ENCODE measurements at regions not wholly inside any gene's neighbourhood (a gene's known extent, or its start where the extent isn't known, plus 50 kb on each side); places are given as distances from the start of the nearest gene placed in this dataset.

GRCh38 chr20:39309458-39309857 lies 347.3 kb downstream of the DHX35 start:
- Mint-ChIP-seq H3K27ac (no peak overlapping the region), H3K4me1 (peaks cover 20% of the 10 kb centered on the region), H3K9me3 (peaks cover 16% of the 10 kb centered on the region), H3K36me3 (ENCODE audit: low read depth) (peaks cover 10% of the 10 kb centered on the region), H3K27me3 (ENCODE audit: insufficient read depth, low read depth, poor library complexity) (no peaks in the 10 kb centered on the region), H3K4me3 (no peak overlapping the region)
- Histone ChIP-seq H3K4me3 (no peak overlapping the region), H3F3A (replicated peaks; ENCODE audit: low read depth) (no peaks in the 10 kb centered on the region), H3K9me2 (ENCODE audit: insufficient read depth) (peaks cover 6% of the 10 kb centered on the region; the same call in 1 of the 2 replicates), H2AFZ (no peak overlapping the region), H3K36me3 (ENCODE audit: insufficient read depth) (peaks cover 3% of the 10 kb centered on the region; the same call in 1 of the 2 replicates), H3K4me2 (no peak overlapping the region), H3K79me2 (replicated peaks; ENCODE audit: insufficient read depth) (no peaks in the 10 kb centered on the region), H3K27ac (ENCODE audit: low read depth) (no peak overlapping the region), H3K27me3 (ENCODE audit: insufficient read depth) (no peaks in the 10 kb centered on the region), H3K4me1 (ENCODE audit: insufficient read depth) (peaks cover 8% of the 10 kb centered on the region), H4K20me1 (replicated peaks; ENCODE audit: insufficient read depth) (no peaks in the 10 kb centered on the region)
- no peak for DNase-seq (ENCODE audit: low spot score)
- no peak for TF ChIP-seq JUNB (IDR thresholded peaks at IDR 0.05; ENCODE audit: unreplicated experiment)
- TF ChIP-seq REST (IDR thresholded peaks at IDR 0.05; ENCODE audit: unreplicated experiment): no peak
- TF ChIP-seq ZNF331 (CRISPR knock-in tag; IDR thresholded peaks at IDR 0.05; ENCODE audit: low read depth): no peak
- TF ChIP-seq NANOG (IDR thresholded peaks at IDR 0.05; ENCODE audit: borderline replicate concordance): no peak
- TF ChIP-seq ZNF114 (CRISPR knock-in tag; IDR thresholded peaks at IDR 0.05): no peak
- no peak for TF ChIP-seq POLR2AphosphoS5 (IDR thresholded peaks at IDR 0.05; ENCODE audit: low read depth)
- no peak for TF ChIP-seq ZNF462 (CRISPR knock-in tag; IDR thresholded peaks at IDR 0.05)
- no peak for TF ChIP-seq CREB1 (CRISPR knock-in tag; IDR thresholded peaks at IDR 0.05; ENCODE audit: low read depth)
- no peak for TF ChIP-seq STAT1 (IDR thresholded peaks at IDR 0.05; ENCODE audit: unreplicated experiment)
- no peak for TF ChIP-seq EZH2 (IDR thresholded peaks at IDR 0.05; ENCODE audit: low read depth, unreplicated experiment)
- TF ChIP-seq CTCF (conservative IDR thresholded peaks at IDR 0.05; ENCODE audit: low read depth in 2 of 2): no peak
- TF ChIP-seq ETS1 (IDR thresholded peaks at IDR 0.05): no peak
- no peak for TF ChIP-seq EZH2phosphoT487 (IDR thresholded peaks at IDR 0.05; ENCODE audit: unreplicated experiment)
- no peak for ATAC-seq
